Renal pelvis (tissue), 1 donor: ENCODE measurements at regions not wholly inside any gene's neighbourhood (a gene's known extent, or its start where the extent isn't known, plus 50 kb on each side); places are given as distances from the start of the nearest gene placed in this dataset.

Experiments used
- DNase-seq: peaks from one replicate; pipeline ENCODE4 v3.0.0-alpha.2; 2013

DNA sequence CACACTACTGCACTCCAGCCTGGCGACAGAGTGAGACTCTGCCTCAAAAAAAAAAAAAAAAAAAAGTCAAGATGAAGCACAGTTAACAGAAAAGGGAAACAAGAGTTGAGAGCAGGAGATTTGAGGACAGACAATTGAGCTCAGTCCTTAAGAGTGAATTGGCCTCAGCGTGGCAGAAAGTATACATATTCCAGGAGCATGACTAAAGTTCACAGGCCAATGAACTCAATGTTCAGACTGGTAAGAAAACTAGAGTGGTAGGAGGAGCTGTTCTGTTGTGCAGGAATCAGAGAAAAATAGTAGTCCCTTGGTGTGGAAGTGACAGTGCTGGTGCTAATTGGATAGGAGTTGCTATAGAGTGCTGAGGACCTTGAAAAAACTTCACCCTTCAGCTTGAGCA is 60.0 kb downstream of the NRN1 start:
- DNase-seq = no peak

DNA sequence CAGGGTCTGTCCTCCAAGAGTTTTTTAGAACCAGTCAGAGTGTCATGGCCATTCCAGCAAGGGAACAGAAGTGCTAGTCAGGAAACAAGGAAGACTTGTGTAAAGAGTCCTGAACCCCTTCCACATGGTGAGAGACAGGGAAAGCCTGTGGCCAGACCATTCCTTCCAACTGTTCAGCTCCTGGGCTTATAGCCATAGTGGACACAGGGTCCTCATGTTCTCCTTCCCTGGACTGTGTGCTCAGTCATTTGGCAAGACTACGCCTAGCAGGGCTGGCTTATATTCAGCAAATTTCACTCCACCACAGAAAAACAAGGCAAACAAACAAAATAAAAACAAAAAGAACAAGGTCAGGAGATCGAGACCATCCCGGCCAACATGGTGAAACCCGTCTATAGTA is 60.5 kb downstream of the NRN1 start:
- DNase-seq = no peak

- no peak for DNase-seq
Measured at GRCh38 chr6:5943591-5943990, 63.1 kb downstream of the NRN1 start.

DNA sequence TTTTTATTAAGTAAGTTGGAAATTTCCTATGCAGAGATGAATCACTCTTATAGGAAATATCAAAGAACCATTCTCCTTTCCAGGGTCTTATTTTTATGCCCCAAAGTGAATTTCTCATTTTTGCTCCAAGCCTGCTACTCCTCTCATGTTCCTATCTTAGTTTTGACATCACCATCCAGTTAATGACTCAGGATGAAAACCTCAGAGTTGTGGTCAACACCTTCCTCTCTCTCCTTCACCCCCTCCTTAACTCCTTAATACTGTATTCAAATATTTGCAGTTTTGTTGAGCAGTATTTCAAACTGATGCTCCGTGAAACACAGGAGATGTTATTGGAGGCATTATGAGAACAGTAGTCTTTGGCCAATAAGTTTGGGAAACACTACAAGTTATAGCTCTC is 64.1 kb downstream of the NRN1 start:
- DNase-seq = no peak

DNA sequence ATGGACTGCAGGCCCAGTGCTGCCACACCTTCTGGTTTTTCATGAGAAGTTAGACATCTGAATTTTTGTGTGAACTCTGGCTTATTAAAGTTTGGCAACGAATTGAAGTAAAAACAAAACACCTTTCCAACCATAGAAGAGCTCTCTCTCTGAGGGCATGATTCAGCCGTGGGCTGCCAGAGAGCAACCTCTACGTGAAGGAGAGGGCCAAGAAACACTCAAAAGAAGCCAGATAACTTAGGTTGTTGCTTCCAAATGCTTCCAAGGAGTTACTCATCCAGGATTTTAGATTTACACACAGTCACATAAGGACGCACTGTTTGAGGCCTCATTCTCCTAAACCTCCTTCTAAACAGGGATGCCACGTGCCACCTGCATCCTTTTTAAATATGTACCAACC is 65.5 kb downstream of the NRN1 start:
- no peak for DNase-seq

GRCh38 chr6:5938934-5939333 is 67.8 kb downstream of the NRN1 start:
- DNase-seq = no peak

GRCh38 chr6:5937936-5938706 is 68.6 kb downstream of the NRN1 start:
- DNase-seq = no peak

DNA sequence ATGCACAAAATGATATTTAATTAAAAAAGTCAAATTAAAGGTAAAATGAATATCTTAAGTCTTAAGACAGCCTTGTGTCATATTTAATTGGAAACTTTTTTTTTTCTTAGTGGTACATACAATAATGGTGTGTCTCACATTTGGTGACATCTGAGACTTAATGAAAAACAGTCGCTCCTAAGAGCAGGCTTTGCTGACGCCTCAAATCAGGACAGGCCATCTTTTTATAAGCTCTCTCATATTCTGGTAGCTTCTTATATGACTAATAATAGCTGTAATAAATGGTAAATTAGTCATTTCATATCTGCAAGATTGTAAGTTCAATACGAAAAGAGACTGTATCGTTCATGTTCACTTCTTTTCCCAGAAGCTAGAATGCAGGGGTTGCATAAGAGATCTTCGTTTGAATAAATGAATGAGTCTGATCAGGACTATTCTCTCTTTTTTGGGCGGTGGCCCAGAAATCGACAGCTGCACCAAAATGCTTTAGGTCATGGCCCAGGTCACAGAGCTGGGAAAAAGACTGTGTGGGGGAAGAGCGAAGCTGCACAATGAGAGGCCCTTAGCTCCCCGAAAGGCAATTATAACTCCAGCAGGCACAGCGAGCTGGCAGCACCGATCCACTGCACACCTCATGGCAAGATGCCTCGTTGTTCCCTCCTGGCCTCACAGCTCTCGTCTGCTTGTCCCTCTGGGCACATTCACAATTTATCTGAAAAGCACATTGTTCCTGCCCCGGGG is 69.4 kb downstream of the NRN1 start:
- DNase-seq = no peak

DNA sequence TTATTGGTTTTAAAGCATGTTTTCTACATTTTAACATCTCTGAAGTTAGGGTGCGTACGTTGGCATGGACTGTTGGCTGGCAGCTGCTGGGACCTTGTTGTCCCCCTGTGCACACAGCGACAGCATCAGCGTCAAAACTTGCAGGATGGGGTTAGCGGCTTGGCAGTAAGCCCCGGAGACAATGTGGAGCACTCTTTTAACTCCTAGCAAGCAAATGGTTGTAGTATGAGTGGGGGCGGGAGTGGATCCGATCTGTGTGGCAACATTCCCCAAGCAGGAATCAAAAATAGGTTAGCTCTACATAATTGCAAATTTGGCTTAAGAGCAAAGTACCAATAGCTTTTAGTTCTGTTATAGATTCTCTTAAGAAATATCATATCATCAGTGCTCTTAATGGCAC is 70.1 kb downstream of the NRN1 start:
- no peak for DNase-seq

GRCh38 chr6:5936140-5936539 is 70.6 kb downstream of the NRN1 start:
- DNase-seq = no peak

- DNase-seq = no peak
Measured at GRCh38 chr6:5930968-5931367, 75.8 kb downstream of the NRN1 start.

GRCh38 chr6:5930143-5930770 is 76.5 kb downstream of the NRN1 start:
- DNase-seq = no peak

GRCh38 chr6:5923840-5924239 is 82.9 kb downstream of the NRN1 start:
- no peak for DNase-seq

DNA sequence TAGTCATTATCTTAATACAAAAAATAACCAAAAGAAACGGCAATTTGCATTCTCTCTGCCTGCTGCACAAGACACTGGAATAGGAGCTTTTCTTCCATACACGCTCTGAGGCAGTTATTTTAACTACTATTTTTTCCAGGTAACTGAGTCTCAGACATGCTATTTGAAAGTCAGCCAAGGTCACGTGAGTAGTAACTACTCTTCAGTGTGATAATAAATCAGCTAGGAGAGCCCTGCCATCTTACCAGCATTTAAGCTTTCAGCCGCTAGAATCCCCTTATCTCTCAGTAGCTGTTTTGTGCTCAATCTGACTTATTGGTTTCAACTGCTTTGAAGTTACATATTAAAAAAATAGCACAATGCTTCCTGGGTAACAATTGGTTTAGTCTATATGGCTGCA is 84.5 kb downstream of the NRN1 start:
- no peak for DNase-seq

DNA sequence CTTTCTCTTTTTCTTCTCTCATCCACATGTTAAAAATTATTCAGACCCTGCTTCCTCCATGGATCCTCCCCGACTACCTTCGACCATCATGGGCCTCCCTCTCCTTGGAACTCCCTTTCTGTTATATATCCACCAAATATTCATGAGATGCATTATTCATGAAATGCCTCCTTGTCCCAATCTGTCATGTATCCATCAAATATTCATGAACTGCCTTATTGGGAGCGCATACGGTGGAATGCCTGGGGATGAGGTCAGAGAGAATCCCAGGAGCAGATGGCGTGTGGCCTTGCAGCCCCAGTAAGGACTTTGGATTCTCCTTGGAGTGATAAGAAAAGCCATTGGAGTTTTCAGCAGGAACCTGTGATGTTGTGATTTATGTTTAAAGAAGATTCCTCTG is 97.0 kb downstream of the NRN1 start:
- DNase-seq = no peak

GRCh38 chr6:5906842-5907241 is 99.9 kb downstream of the NRN1 start:
- no peak for DNase-seq

DNA sequence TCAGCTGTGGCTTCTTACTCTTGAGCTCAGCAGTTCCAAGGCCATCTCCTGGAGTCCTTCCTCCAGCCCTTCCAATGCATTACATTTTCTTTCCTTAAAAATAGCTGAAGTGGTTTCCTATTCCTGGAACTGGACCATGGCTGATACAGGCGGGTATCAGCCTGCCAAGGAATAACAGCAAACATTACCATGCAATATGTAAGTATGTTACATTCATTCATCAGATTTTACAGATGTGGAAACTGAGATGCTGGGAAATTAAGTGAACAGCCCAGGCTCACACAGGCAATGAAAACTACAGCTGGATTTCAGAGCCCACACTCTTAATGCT is 100.4 kb downstream of the NRN1 start:
- no peak for DNase-seq

- no peak for DNase-seq
Measured at GRCh38 chr6:5905431-5906339, 101.0 kb downstream of the NRN1 start.

- peak; percentile 12 for DNase-seq
Measured at GRCh38 chr6:5904532-5904931, 102.2 kb downstream of the NRN1 start.

- DNase-seq = no peak
Measured at GRCh38 chr6:5899216-5900045, 107.3 kb downstream of the NRN1 start.

- DNase-seq = no peak
Measured at GRCh38 chr6:5898563-5898962, 108.2 kb downstream of the NRN1 start.
